A673 (cell line): ENCODE measurements at regions not wholly inside any gene's neighbourhood (a gene's known extent, or its start where the extent isn't known, plus 50 kb on each side); places are given as distances from the start of the nearest gene placed in this dataset.
"Not testable (repeated sequence)": the region's sequence is repeated elsewhere in the genome, so short reads cannot be mapped to it uniquely, and the experiment has no call there.

ENCODE experiments used
- BruUV-seq: library from RNA; stranded (reverse); fragments of 400-500 nt; replicated peaks from 2 replicates; lab custom pipeline; 2021; lab: Mats Ljungman, UMichigan
- CTCF ChIA-PET: fragments of 300-600 bp; sonication (Branson Sonifier 250); formaldehyde crosslinking; loops from one replicate; lab custom pipeline; 2022; ENCODE audit warnings: antibody characterized with exemption; lab: Charles Lee
- POLR2A ChIA-PET: fragments of 300-600 bp; sonication (Branson Sonifier 250); formaldehyde crosslinking; loops from one replicate; lab custom pipeline; 2022; ENCODE audit warnings: antibody characterized with exemption; ENCODE audit not compliant: low non-redundant PET; lab: Charles Lee
- DNase-seq: peaks from one replicate; pipeline ENCODE4 v3.0.0-alpha.2; 2015; ENCODE audit warnings: low spot score
- H3K27ac ChIP-seq: fragments of 200-600 bp; sonication (generic); 2 replicates; pipeline ENCODE4 v1.5.1; 2016; ENCODE audit warnings: mixed run types, low read depth, mild to moderate bottlenecking, mixed read lengths, antibody characterized with exemption, low read length; ENCODE audit not compliant: poor library complexity, severe bottlenecking
- H3K27me3 ChIP-seq: fragments of 200-600 bp; sonication (generic); replicated peaks from 2 replicates; pipeline ENCODE4 v1.6.1; 2017; ENCODE audit warnings: mixed run types, low read depth, mild to moderate bottlenecking, mixed read lengths, antibody characterized with exemption, low read length; ENCODE audit not compliant: insufficient read depth, poor library complexity
- H3K36me3 ChIP-seq: fragments of 200-600 bp; sonication (generic); 2 replicates; pipeline ENCODE4 v1.6.1; 2016; ENCODE audit warnings: mixed run types, mild to moderate bottlenecking, mixed read lengths, antibody characterized with exemption, low read length; ENCODE audit not compliant: insufficient read depth, poor library complexity, severe bottlenecking
- H3K4me1 ChIP-seq: fragments of 200-600 bp; sonication (generic); 2 replicates; pipeline ENCODE4 v1.6.1; 2017; ENCODE audit warnings: mixed run types, mild to moderate bottlenecking, mixed read lengths, antibody characterized with exemption, low read length; ENCODE audit not compliant: insufficient read depth, poor library complexity, severe bottlenecking
- H3K4me3 ChIP-seq: fragments of 200-600 bp; sonication (generic); 2 replicates; pipeline ENCODE4 v1.5.1; 2016; ENCODE audit warnings: low read depth, mixed run types, mild to moderate bottlenecking, mixed read lengths, low read length; ENCODE audit not compliant: poor library complexity, severe bottlenecking
- H3K9me3 ChIP-seq: fragments of 200-600 bp; sonication (generic); 2 replicates; pipeline ENCODE4 v1.6.1; 2016; ENCODE audit warnings: mixed run types, low read depth, mild to moderate bottlenecking, mixed read lengths, antibody characterized with exemption, low read length; ENCODE audit not compliant: poor library complexity, severe bottlenecking
- EZH2 ChIP-seq: fragments of 200-600 bp; sonication (generic); IDR thresholded peaks from 2 replicates; pipeline ENCODE4 v1.6.1; 2017; ENCODE audit warnings: borderline replicate concordance, low read depth, mild to moderate bottlenecking, mixed read lengths, antibody characterized with exemption, low read length; ENCODE audit not compliant: poor library complexity, severe bottlenecking
- intact Hi-C: fragments of 100-400 bp; cut with micrococcal nuclease; formaldehyde crosslinking; loops from one replicate; pipeline ENCODE4 v1.10.0; 2022; ENCODE audit not compliant: unreplicated experiment
- TF ChIP-seq, protein P1 (sequence below): fragments of 300-800, 200-600 bp; sonication (generic); conservative IDR thresholded peaks from 2 replicates; pipeline ENCODE4 v1.5.1; 2017; ENCODE audit warnings: low read depth, mild to moderate bottlenecking, antibody characterized with exemption, low read length, moderate library complexity, mixed read lengths

DNA sequence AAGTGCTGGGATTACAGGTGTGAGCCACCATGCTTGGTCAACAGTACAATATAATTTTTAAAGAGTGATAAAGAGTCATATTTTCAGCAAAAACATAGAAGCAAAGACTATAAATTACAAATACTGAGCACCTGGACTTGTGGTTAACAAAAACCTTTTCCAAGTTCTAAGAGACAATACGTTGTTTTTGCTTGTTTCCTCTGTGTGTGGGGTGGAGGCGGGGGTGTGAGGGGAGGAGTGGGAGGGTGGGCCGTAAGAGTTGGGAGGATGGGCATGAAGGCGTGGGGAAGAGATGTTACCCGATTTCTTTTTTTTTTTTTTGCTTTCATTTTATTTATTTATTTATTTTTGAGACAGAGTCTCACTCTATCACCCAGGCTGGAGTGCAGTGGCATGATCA is 78.0 kb upstream of the WIPF1 start:
- no peaks in the 10 kb centered on the region for H3K36me3 ChIP-seq
- no peak overlapping the region for H3K4me3 ChIP-seq
- peaks cover 30% of the 10 kb centered on the region for H3K27me3 ChIP-seq
- H3K4me1 ChIP-seq: no peaks in the 10 kb centered on the region
- DNase-seq: no peak
- no peaks in the 10 kb centered on the region for H3K9me3 ChIP-seq
- H3K27ac ChIP-seq: no peak overlapping the region
- ChIA-PET POLR2A (no interaction called here), CTCF (no interaction called here)
- no TSS peak for BruUV-seq
- intact Hi-C loops: no loop called here
- TF ChIP-seq, protein P1, sequence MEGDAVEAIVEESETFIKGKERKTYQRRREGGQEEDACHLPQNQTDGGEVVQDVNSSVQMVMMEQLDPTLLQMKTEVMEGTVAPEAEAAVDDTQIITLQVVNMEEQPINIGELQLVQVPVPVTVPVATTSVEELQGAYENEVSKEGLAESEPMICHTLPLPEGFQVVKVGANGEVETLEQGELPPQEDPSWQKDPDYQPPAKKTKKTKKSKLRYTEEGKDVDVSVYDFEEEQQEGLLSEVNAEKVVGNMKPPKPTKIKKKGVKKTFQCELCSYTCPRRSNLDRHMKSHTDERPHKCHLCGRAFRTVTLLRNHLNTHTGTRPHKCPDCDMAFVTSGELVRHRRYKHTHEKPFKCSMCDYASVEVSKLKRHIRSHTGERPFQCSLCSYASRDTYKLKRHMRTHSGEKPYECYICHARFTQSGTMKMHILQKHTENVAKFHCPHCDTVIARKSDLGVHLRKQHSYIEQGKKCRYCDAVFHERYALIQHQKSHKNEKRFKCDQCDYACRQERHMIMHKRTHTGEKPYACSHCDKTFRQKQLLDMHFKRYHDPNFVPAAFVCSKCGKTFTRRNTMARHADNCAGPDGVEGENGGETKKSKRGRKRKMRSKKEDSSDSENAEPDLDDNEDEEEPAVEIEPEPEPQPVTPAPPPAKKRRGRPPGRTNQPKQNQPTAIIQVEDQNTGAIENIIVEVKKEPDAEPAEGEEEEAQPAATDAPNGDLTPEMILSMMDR: no peak
- TF ChIP-seq EZH2: no peak

- POLR2A ChIA-PET: no interaction called here
- no TSS peak for BruUV-seq
- Histone ChIP-seq H3K4me1 (no peaks in the 10 kb centered on the region), H3K27ac (no peak overlapping the region), H3K9me3 (no peaks in the 10 kb centered on the region), H3K27me3 (peaks cover 16% of the 10 kb centered on the region), H3K36me3 (no peaks in the 10 kb centered on the region), H3K4me3 (no peak overlapping the region)
- intact Hi-C loops: no loop called here
- TF ChIP-seq EZH2: no peak
- TF ChIP-seq, protein P1: no peak
- CTCF ChIA-PET: no interaction called here
- no peak for DNase-seq
Measured at GRCh38 chr2:174673876-174674275, 76.3 kb upstream of the WIPF1 start.

DNA sequence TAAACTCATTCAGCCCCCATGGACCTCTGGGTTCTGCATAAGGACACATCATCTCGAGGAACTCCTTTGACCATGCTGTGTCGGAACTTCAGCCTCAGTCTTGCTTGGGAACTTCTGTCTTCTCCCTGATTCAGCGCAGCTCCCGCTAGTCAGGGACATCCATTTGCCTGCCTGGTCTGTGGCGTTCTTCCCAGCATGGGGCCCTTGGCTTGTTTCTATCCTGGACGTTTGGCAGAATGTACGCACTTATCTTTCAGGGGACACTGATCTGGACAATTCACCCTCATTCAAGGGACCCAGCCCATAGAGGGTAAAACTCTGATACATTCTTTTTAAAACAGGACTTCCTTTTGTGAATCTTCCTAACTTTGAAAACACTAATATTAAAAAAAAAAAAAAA is 75.8 kb upstream of the WIPF1 start:
- no peaks in the 10 kb centered on the region for H3K9me3 ChIP-seq
- POLR2A ChIA-PET: no interaction called here
- peaks cover 16% of the 10 kb centered on the region for H3K27me3 ChIP-seq
- CTCF ChIA-PET: no interaction called here
- DNase-seq: no peak
- no TSS peak for BruUV-seq
- H3K36me3 ChIP-seq: no peaks in the 10 kb centered on the region
- no peaks in the 10 kb centered on the region for H3K4me1 ChIP-seq
- no peak for TF ChIP-seq EZH2
- TF ChIP-seq, protein P1: no peak
- no peak overlapping the region for H3K4me3 ChIP-seq
- no peak overlapping the region for H3K27ac ChIP-seq
- intact Hi-C loops: no loop called here

DNA sequence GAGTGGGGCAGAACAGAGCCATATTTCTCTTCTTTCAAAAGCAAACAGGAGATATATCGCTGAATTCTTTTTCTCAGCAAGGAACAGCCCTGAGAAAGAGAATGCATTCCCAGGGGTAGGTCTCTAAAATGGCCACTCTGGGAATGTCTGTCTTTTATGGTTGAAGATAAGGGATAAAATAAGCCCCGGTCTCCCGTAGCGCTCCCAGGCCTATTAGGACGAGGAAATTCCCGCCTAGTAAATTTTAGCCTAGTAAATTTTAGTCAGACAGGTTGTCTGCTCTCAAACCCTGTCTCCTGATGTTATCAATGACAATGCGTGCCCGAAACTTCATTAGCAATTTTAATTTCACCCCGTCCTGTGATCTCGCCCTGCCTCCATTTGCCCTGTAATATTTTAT is 73.9 kb upstream of the WIPF1 start:
- H3K9me3 ChIP-seq, H3K27ac ChIP-seq, H3K36me3 ChIP-seq, intact Hi-C loops, DNase-seq, H3K27me3 ChIP-seq, POLR2A ChIA-PET, BruUV-seq, H3K4me3 ChIP-seq, CTCF ChIA-PET, H3K4me1 ChIP-seq: not testable (repeated sequence)
